ENCODE measurements at regions not wholly inside any gene's neighbourhood (a gene's known extent, or its start where the extent isn't known, plus 50 kb on each side); places are given as distances from the start of the nearest gene placed in this dataset.

GRCh38 chr6:21508753-21509152, 84.8 kb upstream of the SOX4 start:
- in situ Hi-C loops (cut with HindIII; ENCODE audit: low sequenced_read_pairs), result no loop called here

- in situ Hi-C loops (cut with HindIII; ENCODE audit: low sequenced_read_pairs), result no loop called here
Observed at GRCh38 chr6:21511891-21512550, 81.5 kb upstream of the SOX4 start.

- in situ Hi-C loops (cut with HindIII; ENCODE audit: low sequenced_read_pairs), result no loop called here
Observed at GRCh38 chr6:21514288-21514687, 79.3 kb upstream of the SOX4 start.

GRCh38 chr6:21518317-21518716, 75.2 kb upstream of the SOX4 start:
- in situ Hi-C loops (cut with HindIII; ENCODE audit: low sequenced_read_pairs), result no loop called here

GRCh38 chr6:21519642-21520041, 73.9 kb upstream of the SOX4 start:
- in situ Hi-C loops (cut with HindIII; ENCODE audit: low sequenced_read_pairs), result loop anchor here (10.0 kb wide), 1 partner anchor 215 kb away; no protein-coding TSS in a partner anchor

GRCh38 chr6:21521276-21521675, 72.3 kb upstream of the SOX4 start:
- in situ Hi-C loops (cut with HindIII; ENCODE audit: low sequenced_read_pairs), result loop anchor here (10.0 kb wide), 1 partner anchor 216 kb away; no protein-coding TSS in a partner anchor

- in situ Hi-C loops (cut with HindIII; ENCODE audit: low sequenced_read_pairs), result loop anchor here (10.0 kb wide), 1 partner anchor 217 kb away; no protein-coding TSS in a partner anchor
Observed at GRCh38 chr6:21522143-21522747, 71.3 kb upstream of the SOX4 start.

GRCh38 chr6:21522797-21523456, 70.6 kb upstream of the SOX4 start:
- in situ Hi-C loops (cut with HindIII; ENCODE audit: low sequenced_read_pairs), result loop anchor here (10.0 kb wide), 1 partner anchor 218 kb away; no protein-coding TSS in a partner anchor

GRCh38 chr6:21523652-21524051, 69.9 kb upstream of the SOX4 start:
- in situ Hi-C loops (cut with HindIII; ENCODE audit: low sequenced_read_pairs), result loop anchor here (10.0 kb wide), 1 partner anchor 219 kb away; no protein-coding TSS in a partner anchor

- in situ Hi-C loops (cut with HindIII; ENCODE audit: low sequenced_read_pairs), result loop anchor here (10.0 kb wide), 1 partner anchor 219 kb away; no protein-coding TSS in a partner anchor
Observed at GRCh38 chr6:21524201-21524600, 69.3 kb upstream of the SOX4 start.

GRCh38 chr6:21526974-21527373, 66.6 kb upstream of the SOX4 start:
- in situ Hi-C loops (cut with HindIII; ENCODE audit: low sequenced_read_pairs), result loop anchor here (10.0 kb wide), 1 partner anchor 222 kb away; no protein-coding TSS in a partner anchor

GRCh38 chr6:21527731-21528130, 65.8 kb upstream of the SOX4 start:
- in situ Hi-C loops (cut with HindIII; ENCODE audit: low sequenced_read_pairs), result loop anchor here (10.0 kb wide), 1 partner anchor 223 kb away; no protein-coding TSS in a partner anchor

GRCh38 chr6:21529431-21529830, 64.1 kb upstream of the SOX4 start:
- in situ Hi-C loops (cut with HindIII; ENCODE audit: low sequenced_read_pairs), result loop anchor here (10.0 kb wide), 1 partner anchor 225 kb away; no protein-coding TSS in a partner anchor

- in situ Hi-C loops (cut with HindIII; ENCODE audit: low sequenced_read_pairs), result no loop called here
Observed at GRCh38 chr6:21531393-21531792, 62.2 kb upstream of the SOX4 start.

GRCh38 chr6:21533678-21534077, 59.9 kb upstream of the SOX4 start:
- in situ Hi-C loops (cut with HindIII; ENCODE audit: low sequenced_read_pairs), result no loop called here

- in situ Hi-C loops (cut with HindIII; ENCODE audit: low sequenced_read_pairs), result no loop called here
Observed at GRCh38 chr6:21536280-21536766, 57.2 kb upstream of the SOX4 start.

- in situ Hi-C loops (cut with HindIII; ENCODE audit: low sequenced_read_pairs), result no loop called here
Observed at GRCh38 chr6:21537637-21538036, 55.9 kb upstream of the SOX4 start.

GRCh38 chr6:21538186-21538798, 55.3 kb upstream of the SOX4 start:
- in situ Hi-C loops (cut with HindIII; ENCODE audit: low sequenced_read_pairs), result no loop called here

GRCh38 chr6:21539621-21540100, 53.9 kb upstream of the SOX4 start:
- in situ Hi-C loops (cut with HindIII; ENCODE audit: low sequenced_read_pairs), result no loop called here

Measured in DLD1 (cell line).